ENCODE measurements at regions not wholly inside any gene's neighbourhood (a gene's known extent, or its start where the extent isn't known, plus 50 kb on each side); places are given as distances from the start of the nearest gene placed in this dataset.

- TF ChIP-seq POLR2AphosphoS5 (IDR thresholded peaks at IDR 0.05) (no peak), CTCF (IDR thresholded peaks at IDR 0.05) (no peak), POLR2A (IDR thresholded peaks at IDR 0.05) (no peak)
These were observed 858.1 kb upstream of the ADAMTS5 start for GRCh38 chr21:27825035-27825434.
